ENCODE measurements at regions not wholly inside any gene's neighbourhood (a gene's known extent, or its start where the extent isn't known, plus 50 kb on each side); places are given as distances from the start of the nearest gene placed in this dataset.

DNA sequence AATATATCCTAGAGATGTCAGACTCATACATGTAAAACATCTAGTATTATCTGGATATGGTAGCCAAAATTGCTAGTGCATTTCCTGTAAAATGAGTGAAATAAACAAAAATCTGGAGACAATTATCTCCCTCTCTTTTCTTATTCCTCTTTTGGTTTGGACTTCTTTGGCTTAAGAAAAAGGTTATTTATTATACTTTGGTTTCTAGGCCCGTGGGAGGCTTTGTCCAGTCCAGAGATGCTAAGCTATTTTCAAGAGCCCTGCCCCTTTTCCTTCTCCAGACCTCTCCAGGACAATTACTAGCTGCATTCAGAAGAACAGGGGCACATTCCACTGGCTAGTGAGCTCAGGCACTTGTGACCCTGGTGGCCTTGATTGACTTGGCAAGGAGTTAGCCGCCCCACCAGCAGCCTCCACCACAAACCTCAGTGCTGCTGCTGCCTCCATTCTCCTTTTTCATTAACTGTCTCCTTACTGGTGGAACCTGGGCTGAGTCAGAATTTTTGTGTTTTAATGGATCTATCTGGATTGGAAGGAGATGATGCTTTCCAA, 747.3 kb upstream of the TENM4 start:
- TF ChIP-seq, protein P1, sequence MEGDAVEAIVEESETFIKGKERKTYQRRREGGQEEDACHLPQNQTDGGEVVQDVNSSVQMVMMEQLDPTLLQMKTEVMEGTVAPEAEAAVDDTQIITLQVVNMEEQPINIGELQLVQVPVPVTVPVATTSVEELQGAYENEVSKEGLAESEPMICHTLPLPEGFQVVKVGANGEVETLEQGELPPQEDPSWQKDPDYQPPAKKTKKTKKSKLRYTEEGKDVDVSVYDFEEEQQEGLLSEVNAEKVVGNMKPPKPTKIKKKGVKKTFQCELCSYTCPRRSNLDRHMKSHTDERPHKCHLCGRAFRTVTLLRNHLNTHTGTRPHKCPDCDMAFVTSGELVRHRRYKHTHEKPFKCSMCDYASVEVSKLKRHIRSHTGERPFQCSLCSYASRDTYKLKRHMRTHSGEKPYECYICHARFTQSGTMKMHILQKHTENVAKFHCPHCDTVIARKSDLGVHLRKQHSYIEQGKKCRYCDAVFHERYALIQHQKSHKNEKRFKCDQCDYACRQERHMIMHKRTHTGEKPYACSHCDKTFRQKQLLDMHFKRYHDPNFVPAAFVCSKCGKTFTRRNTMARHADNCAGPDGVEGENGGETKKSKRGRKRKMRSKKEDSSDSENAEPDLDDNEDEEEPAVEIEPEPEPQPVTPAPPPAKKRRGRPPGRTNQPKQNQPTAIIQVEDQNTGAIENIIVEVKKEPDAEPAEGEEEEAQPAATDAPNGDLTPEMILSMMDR (IDR thresholded peaks at IDR 0.05): no peak

DNA sequence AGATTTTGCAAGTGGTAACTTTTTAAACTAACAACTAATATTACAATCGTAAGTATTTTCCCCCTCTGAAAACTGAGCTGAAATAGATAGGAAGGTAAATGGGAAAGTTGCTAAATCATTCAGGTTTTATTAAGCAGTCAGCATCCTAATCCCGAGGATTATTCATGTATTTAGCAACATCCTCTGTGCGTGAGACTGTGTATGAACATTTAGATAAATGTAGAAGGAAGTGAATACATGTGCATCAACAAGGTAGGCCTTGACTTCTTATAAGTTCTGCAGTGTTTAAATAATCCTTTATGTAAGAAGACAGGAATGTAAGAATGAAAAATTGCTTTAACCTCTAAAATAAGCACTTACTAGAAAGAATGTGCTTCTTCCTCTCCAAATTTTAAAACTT, 745.9 kb upstream of the TENM4 start:
- TF ChIP-seq, protein P1 (IDR thresholded peaks at IDR 0.05): no peak

DNA sequence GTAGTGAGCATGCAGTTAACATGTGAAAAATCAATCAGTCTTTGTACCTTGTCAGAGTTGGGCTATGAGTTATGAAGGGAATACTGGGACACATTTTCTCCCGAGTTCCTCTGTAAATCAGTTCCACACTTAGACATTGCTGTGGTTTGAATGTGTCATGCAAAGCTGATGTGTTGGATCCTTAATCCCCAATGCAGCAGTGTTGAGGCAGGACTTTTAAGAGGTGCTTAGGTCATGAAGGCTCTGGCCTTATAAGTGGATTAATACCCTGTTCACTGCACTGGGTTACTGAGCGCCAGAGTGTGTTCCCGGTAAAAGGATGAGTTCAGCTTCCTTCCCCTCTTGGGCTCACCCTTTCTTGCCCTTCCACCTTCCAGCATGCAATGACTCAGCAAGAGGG, 742.1 kb upstream of the TENM4 start:
- TF ChIP-seq, protein P1 (IDR thresholded peaks at IDR 0.05): no peak

DNA sequence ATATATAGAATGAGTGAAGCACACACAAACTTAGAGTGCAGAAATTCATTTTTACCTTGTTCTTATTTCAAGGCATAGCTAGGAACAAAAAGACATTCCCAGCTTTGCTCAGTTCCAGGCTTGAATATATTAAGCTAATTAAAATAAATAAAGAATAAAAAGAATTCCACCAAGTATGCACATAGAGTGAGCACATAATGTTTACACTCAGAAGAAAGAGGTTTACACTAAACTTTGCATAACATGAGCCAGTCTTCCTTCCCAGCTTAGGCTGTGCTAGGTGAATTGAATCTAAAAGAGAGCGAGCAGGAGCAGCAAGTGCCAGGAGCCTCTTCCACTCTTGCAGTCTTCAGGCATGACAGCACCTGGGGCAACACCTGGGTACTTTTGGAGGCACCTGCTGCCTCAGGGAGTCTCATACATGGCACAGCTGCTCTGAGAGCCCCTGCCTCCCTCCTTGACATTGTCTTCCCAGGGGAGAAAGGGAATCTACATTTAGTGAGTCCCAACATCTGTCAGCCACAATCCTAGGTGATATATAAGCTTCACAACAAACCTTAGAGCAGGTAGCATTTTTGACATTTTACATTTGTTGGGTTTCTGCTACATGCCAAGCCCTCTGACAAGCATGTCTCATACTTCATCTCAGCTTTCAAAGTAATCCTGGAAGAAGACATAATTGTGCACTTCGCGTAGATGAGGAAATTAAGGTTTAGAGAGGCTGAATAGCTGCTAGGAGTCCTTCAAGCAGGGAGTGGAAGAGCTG, 732.7 kb upstream of the TENM4 start:
- TF ChIP-seq, protein P1 (IDR thresholded peaks at IDR 0.05): no peak

DNA sequence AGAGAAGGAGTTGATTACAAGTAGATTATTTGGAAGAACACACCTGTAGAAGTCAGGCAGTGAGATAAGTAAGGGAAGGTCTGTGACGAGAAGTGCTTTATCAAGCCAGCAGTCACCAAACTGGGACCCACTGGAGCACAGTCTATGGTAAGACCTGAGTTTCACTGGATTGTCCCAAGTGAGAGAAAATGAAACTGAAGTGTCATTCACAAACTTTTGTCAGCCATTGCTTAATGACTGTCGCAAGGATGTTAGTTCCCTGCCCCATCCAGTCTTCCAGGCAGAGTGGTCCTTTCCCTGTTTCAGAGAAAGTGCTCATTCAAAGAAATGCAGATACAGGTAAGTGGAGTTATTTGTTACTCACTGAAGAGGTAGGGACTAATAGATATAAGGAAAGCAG, 728.0 kb upstream of the TENM4 start:
- TF ChIP-seq, protein P1 (IDR thresholded peaks at IDR 0.05): no peak

DNA sequence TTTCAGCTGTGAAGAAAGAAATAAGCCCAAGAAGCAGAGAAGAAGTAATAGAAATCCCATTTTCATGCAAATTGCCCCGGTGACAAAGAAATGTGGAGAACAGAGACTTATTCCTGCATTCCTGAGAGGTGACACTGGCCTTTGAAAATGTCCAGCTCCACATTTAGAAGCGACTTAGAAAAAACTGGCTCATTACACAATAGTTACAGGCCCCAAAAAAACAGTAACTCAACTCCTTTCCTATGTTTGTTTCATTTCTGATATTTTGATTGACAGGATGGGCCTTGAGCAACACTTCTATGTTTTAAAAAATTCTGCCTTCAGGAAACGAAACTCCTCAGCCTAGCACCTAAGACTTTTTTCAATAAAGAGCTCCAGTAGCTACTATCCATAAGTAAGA, 726.9 kb upstream of the TENM4 start:
- TF ChIP-seq, protein P1 (IDR thresholded peaks at IDR 0.05): no peak

DNA sequence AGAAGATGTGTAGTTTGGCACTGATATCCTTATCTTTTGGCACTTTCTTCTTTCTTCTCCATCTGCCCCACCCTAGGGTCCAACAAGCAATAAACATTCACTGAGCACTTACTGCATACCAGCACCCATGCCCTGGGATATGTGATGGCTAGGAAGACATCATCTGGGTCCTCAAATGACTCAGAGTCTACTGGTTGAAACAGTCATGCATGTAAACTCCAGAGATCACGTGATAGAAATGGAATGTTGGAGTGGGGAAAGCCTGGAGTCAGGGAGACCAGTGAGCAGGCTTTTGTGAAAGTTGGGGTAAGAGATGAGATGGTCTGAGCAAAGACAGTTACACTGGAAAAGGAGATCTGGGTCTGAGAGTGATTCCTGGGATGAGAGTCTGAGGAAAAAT, 724.9 kb upstream of the TENM4 start:
- TF ChIP-seq, protein P1 (IDR thresholded peaks at IDR 0.05): no peak
